H1 (cell line): ENCODE measurements at regions not wholly inside any gene's neighbourhood (a gene's known extent, or its start where the extent isn't known, plus 50 kb on each side); places are given as distances from the start of the nearest gene placed in this dataset.

Experiments used
- CTCF ChIA-PET: fragments of 300-600 bp; sonication (Branson Sonifier 250); formaldehyde crosslinking; loops from one replicate; lab custom pipeline; 2021; ENCODE audit not compliant: partially characterized antibody; lab: Charles Lee
- POLR2A ChIA-PET: fragments of 300-600 bp; sonication (Branson Sonifier 250); formaldehyde crosslinking; loops from one replicate; lab custom pipeline; 2021; ENCODE audit warnings: inconsistent platforms; ENCODE audit not compliant: partially characterized antibody; lab: Charles Lee
- DNase-seq, 2 experiments: peaks; one replicate each; pipeline versions ENCODE4 v3.0.0 to v3.0.0-alpha.2; 2010 to 2022; ENCODE audit warnings: low spot score in 2 of 2, low read depth in 1 of 2, mixed read lengths in 1 of 2
- FAIRE-seq: peaks from 2 replicates; lab custom pipeline; 2011; peaks lifted over from hg19 to GRCh38; lab: Jason Lieb, UNC
- H2AFZ ChIP-seq: 2 replicates; pipeline ENCODE4 v1.8.1; 2012; ENCODE audit warnings: low read length, inconsistent platforms
- H2AK5ac ChIP-seq: 2 replicates; pipeline ENCODE4 v1.6.1; 2013; ENCODE audit warnings: low read depth, low read length
- H2BK120ac ChIP-seq: replicated peaks from 2 replicates; pipeline ENCODE3; 2013; ENCODE audit warnings: low read depth, low read length, inconsistent platforms
- H2BK12ac ChIP-seq: 2 replicates; pipeline ENCODE4 v1.6.1; 2013; ENCODE audit warnings: low read depth, low read length
- H2BK15ac ChIP-seq: 2 replicates; pipeline ENCODE4 v1.6.1; 2013; ENCODE audit warnings: low read length
- H2BK20ac ChIP-seq: 2 replicates; pipeline ENCODE4 v1.6.1; 2013; ENCODE audit warnings: low read length
- H2BK5ac ChIP-seq: 2 replicates; pipeline ENCODE4 v1.6.1; 2013; ENCODE audit warnings: low read depth, low read length
- H3K14ac ChIP-seq: 2 replicates; pipeline ENCODE4 v1.6.1; 2013; ENCODE audit warnings: inconsistent platforms; ENCODE audit not compliant: insufficient read length
- H3K18ac ChIP-seq: 2 replicates; pipeline ENCODE4 v1.6.1; 2013; ENCODE audit warnings: low read length; ENCODE audit errors: extremely low read depth
- H3K23ac ChIP-seq: 2 replicates; pipeline ENCODE4 v1.6.1; 2013; ENCODE audit warnings: inconsistent platforms; ENCODE audit not compliant: insufficient read length
- H3K23me2 ChIP-seq: 2 replicates; pipeline ENCODE4 v1.6.1; 2013; ENCODE audit warnings: low read depth, low read length
- H3K27ac ChIP-seq: 2 replicates; pipeline ENCODE4 v1.6.1; 2011; ENCODE audit warnings: low read depth, low read length, inconsistent platforms
- H3K27me3 ChIP-seq, 4 experiments: replicated peaks in 1 of 4; 1 replicate in 1 of 4; 2 replicates in 3 of 4; pipeline versions ENCODE4 v1.6.1 to v1.8.1; 2011 to 2013; ENCODE audit warnings: low read length in 3 of 4, mild to moderate bottlenecking in 3 of 4, inconsistent platforms in 2 of 4, mixed read lengths in 2 of 4, moderate library complexity in 1 of 4; ENCODE audit not compliant: control insufficient read depth in 3 of 4, insufficient read depth in 3 of 4; ENCODE audit errors: extremely low read depth in 1 of 4
- H3K36me3 ChIP-seq, 4 experiments: 2 replicates each; pipeline versions ENCODE4 v1.6.1 to v1.8.1; 2011 to 2013; ENCODE audit warnings: mild to moderate bottlenecking in 4 of 4, low read length in 3 of 4, moderate library complexity in 2 of 4, control low read depth in 1 of 4, inconsistent platforms in 1 of 4; ENCODE audit not compliant: insufficient read depth in 4 of 4, control insufficient read depth in 2 of 4
- H3K4ac ChIP-seq: replicated peaks from 2 replicates; pipeline ENCODE3; 2013; ENCODE audit warnings: low read length, low read depth, mixed read lengths, inconsistent platforms; ENCODE audit not compliant: insufficient read length
- H3K4me1 ChIP-seq, 4 experiments: replicated peaks in 1 of 4; 1 replicate in 1 of 4; 2 replicates in 3 of 4; pipeline versions ENCODE4 v1.6.1 to v1.8.1; 2011 to 2013; ENCODE audit warnings: low read length in 3 of 4, inconsistent platforms in 2 of 4, mixed read lengths in 1 of 4; ENCODE audit not compliant: insufficient read depth in 4 of 4, control insufficient read depth in 3 of 4
- H3K4me2 ChIP-seq, 2 experiments: 2 replicates each; pipeline versions ENCODE4 v1.6.1 to v1.8.1; 2011 to 2013; ENCODE audit warnings: low read depth in 2 of 2, low read length in 2 of 2, control low read depth in 1 of 2, inconsistent platforms in 1 of 2, mild to moderate bottlenecking in 1 of 2; ENCODE audit not compliant: insufficient read depth in 1 of 2
- H3K4me3 ChIP-seq, 4 experiments: fragments of 200-600, 300-600 bp in 1 of 4; sonication (generic), shearing (Covaris generic), sonication (Bioruptor Twin) in 1 of 4; 2 replicates each; pipeline versions ENCODE4 v1.5.1 to v1.8.1; 2011 to 2016; ENCODE audit warnings: low read length in 4 of 4, low read depth in 3 of 4, control low read depth in 2 of 4, inconsistent platforms in 2 of 4, mild to moderate bottlenecking in 2 of 4, mixed read lengths in 1 of 4, moderate library complexity in 1 of 4; ENCODE audit not compliant: insufficient read depth in 2 of 4; ENCODE audit errors: extremely low read depth in 1 of 4
- H3K56ac ChIP-seq: replicated peaks from 2 replicates; pipeline ENCODE3; 2013; ENCODE audit warnings: low read depth, mild to moderate bottlenecking, mixed read lengths, low read length, inconsistent platforms; ENCODE audit not compliant: insufficient read length
- H3K79me1 ChIP-seq: 2 replicates; pipeline ENCODE4 v1.6.1; 2013; ENCODE audit warnings: low read depth, low read length, control low read depth
- H3K79me2 ChIP-seq, 2 experiments: 2 replicates each; pipeline versions ENCODE4 v1.6.1 to v1.8.1; 2012 to 2013; ENCODE audit warnings: low read length in 2 of 2, mild to moderate bottlenecking in 2 of 2, inconsistent platforms in 1 of 2; ENCODE audit not compliant: insufficient read depth in 2 of 2, control insufficient read depth in 1 of 2
- H3K9ac ChIP-seq, 4 experiments: replicated peaks in 1 of 4; 1 replicate in 1 of 4; 2 replicates in 3 of 4; pipeline versions ENCODE4 v1.6.1 to v1.8.1; 2011 to 2013; ENCODE audit warnings: low read depth in 3 of 4, low read length in 3 of 4, control low read depth in 2 of 4, mild to moderate bottlenecking in 2 of 4, moderate library complexity in 2 of 4, inconsistent platforms in 1 of 4; ENCODE audit errors: extremely low read depth in 1 of 4
- H3K9me3 ChIP-seq, 2 experiments: 2 replicates each; pipeline versions ENCODE4 v1.6.1 to v1.8.1; 2012 to 2013; ENCODE audit warnings: mild to moderate bottlenecking in 2 of 2, moderate library complexity in 2 of 2, control low read depth in 1 of 2, inconsistent platforms in 1 of 2, low read depth in 1 of 2, low read length in 1 of 2, mixed read lengths in 1 of 2; ENCODE audit not compliant: insufficient read depth in 2 of 2
- H4K20me1 ChIP-seq, 2 experiments: replicated peaks in 1 of 2; 2 replicates each; pipeline versions ENCODE3 to v1.8.1; 2011 to 2013; ENCODE audit warnings: inconsistent platforms in 2 of 2, low read length in 2 of 2, mild to moderate bottlenecking in 1 of 2; ENCODE audit not compliant: insufficient read depth in 2 of 2, control insufficient read depth in 1 of 2
- H4K5ac ChIP-seq: 2 replicates; pipeline ENCODE4 v1.6.1; 2013; ENCODE audit warnings: low read length, low read depth, mixed read lengths, inconsistent platforms; ENCODE audit not compliant: insufficient read length
- H4K8ac ChIP-seq: 2 replicates; pipeline ENCODE4 v1.8.0; 2013; ENCODE audit warnings: mild to moderate bottlenecking, moderate library complexity, low read length, inconsistent platforms; ENCODE audit not compliant: insufficient read depth; ENCODE audit errors: extremely low read depth
- H4K91ac ChIP-seq: replicated peaks from 2 replicates; pipeline ENCODE3; 2013; ENCODE audit warnings: low read length, mixed read lengths, inconsistent platforms; ENCODE audit not compliant: insufficient read length
- E2F6 ChIP-seq: IDR thresholded peaks from 2 replicates; pipeline ENCODE4 v1.6.1; 2012; ENCODE audit warnings: inconsistent platforms
- KDM4A ChIP-seq: IDR thresholded peaks from one replicate; pipeline ENCODE4 v1.7.1; 2012; ENCODE audit warnings: low read depth, mild to moderate bottlenecking, moderate library complexity, low read length, inconsistent platforms; ENCODE audit not compliant: severe bottlenecking
- KDM5A ChIP-seq: fragments of 200-600 bp; IDR thresholded peaks from 2 replicates; pipeline ENCODE4 v1.7.1; 2012; ENCODE audit warnings: mild to moderate bottlenecking, low read length, inconsistent platforms, mixed read lengths
- NANOG ChIP-seq: IDR thresholded peaks from 2 replicates; pipeline ENCODE4 v1.6.1; 2011; ENCODE audit warnings: low read length, low read depth, mild to moderate bottlenecking, inconsistent platforms; ENCODE audit not compliant: insufficient read depth, poor library complexity, severe bottlenecking
- POLR2AphosphoS5 ChIP-seq: IDR thresholded peaks from 2 replicates; pipeline ENCODE4 v1.6.1; 2011; ENCODE audit warnings: low read depth, low read length
- RNF2 ChIP-seq: fragments of 200-900, 300-1000 bp; sonication (generic); IDR thresholded peaks from 2 replicates; pipeline ENCODE4 v1.7.1; 2016; ENCODE audit warnings: borderline replicate concordance, low read depth, mild to moderate bottlenecking, antibody characterized with exemption, low read length; ENCODE audit not compliant: poor library complexity, severe bottlenecking; ENCODE audit errors: missing control alignments
- SP1 ChIP-seq: IDR thresholded peaks from 2 replicates; pipeline ENCODE4 v1.6.1; 2011; ENCODE audit warnings: low read depth, low read length
- ZNF274 ChIP-seq: IDR thresholded peaks from 2 replicates; pipeline ENCODE4 v1.7.0; 2012; ENCODE audit warnings: low read length, borderline replicate concordance; ENCODE audit errors: extremely low read depth
- WGBS, 2 experiments: shearing (Covaris generic) in 1 of 2; methylation state at CpG; one replicate each; pipeline versions ENCODE4 v1.1.6 to v1.1.7; 2013 to 2015; ENCODE audit warnings: low lambda C conversion rate in 2 of 2, mixed read lengths in 2 of 2, inconsistent platforms in 1 of 2, low coverage in 1 of 2, missing lambda C conversion rate in 1 of 2; ENCODE audit not compliant: insufficient replicate concordance in 2 of 2, insufficient coverage in 1 of 2, insufficient read length in 1 of 2; ENCODE audit errors: extremely low coverage in 1 of 2, missing lambda C conversion rate in 1 of 2; 5-methylcytosine and 5-hydroxymethylcytosine counted together
- TF ChIP-seq, protein P1 (sequence below): IDR thresholded peaks from 2 replicates; pipeline ENCODE4 v1.6.1; 2012; ENCODE audit warnings: inconsistent platforms

- ChIA-PET POLR2A (interaction anchor here (1.3 kb wide), 1 partner anchor 8 kb away, joined by 3 read pairs; no protein-coding TSS in a partner anchor), CTCF (no interaction called here)
- no peak for DNase-seq
- no peak overlapping the region for H3K4ac ChIP-seq
- no peaks in the 10 kb centered on the region for H3K79me1 ChIP-seq
- no peaks in the 10 kb centered on the region; a peak in 1 of 8 replicates for H3K36me3 ChIP-seq
- no peak overlapping the region for H3K56ac ChIP-seq
- H3K23me2 ChIP-seq: no peaks in the 10 kb centered on the region
- H3K27me3 ChIP-seq: no peaks in the 10 kb centered on the region
- no peak overlapping the region for H2BK15ac ChIP-seq
- no peaks in the 10 kb centered on the region for H3K4me1 ChIP-seq
- H3K4me2 ChIP-seq: no peak overlapping the region
- no peak overlapping the region for H2AK5ac ChIP-seq
- no peaks in the 10 kb centered on the region for H3K79me2 ChIP-seq
- H3K14ac ChIP-seq: no peak overlapping the region
- H3K9me3 ChIP-seq: peaks cover 2 to 8% of the 10 kb centered on the region in 2 experiments; a peak in 3 of 4 replicates
- H4K8ac ChIP-seq: no peak overlapping the region
- H2BK20ac ChIP-seq: no peak overlapping the region
- H4K5ac ChIP-seq: no peak overlapping the region
- H3K23ac ChIP-seq: no peak overlapping the region
- WGBS, 2 experiments: 78% methylated on average over 4 of the region's 4 CpGs; no CpG with 5 or more reads in 1 of the 2 experiments
- H2BK12ac ChIP-seq: no peak overlapping the region
- no peak overlapping the region for H2BK120ac ChIP-seq
- H4K91ac ChIP-seq: no peak overlapping the region
- no peak for FAIRE-seq
- H2AFZ ChIP-seq: peak overlapping the region; percentile 16; the same call in 1 of the 2 replicates
- H3K9ac ChIP-seq: no peak overlapping the region
- no peak overlapping the region for H3K18ac ChIP-seq
- no peak for TF ChIP-seq NANOG
- TF ChIP-seq POLR2AphosphoS5: no peak
- no peak for TF ChIP-seq RNF2
- TF ChIP-seq, protein P1, sequence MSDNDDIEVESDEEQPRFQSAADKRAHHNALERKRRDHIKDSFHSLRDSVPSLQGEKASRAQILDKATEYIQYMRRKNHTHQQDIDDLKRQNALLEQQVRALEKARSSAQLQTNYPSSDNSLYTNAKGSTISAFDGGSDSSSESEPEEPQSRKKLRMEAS: no peak
- TF ChIP-seq KDM4A: no peak
- TF ChIP-seq SP1: no peak
- TF ChIP-seq ZNF274: no peak
- no peak for TF ChIP-seq KDM5A
- TF ChIP-seq E2F6: no peak
- H3K27ac ChIP-seq: no peak overlapping the region
- H4K20me1 ChIP-seq: no peaks in the 10 kb centered on the region
- H2BK5ac ChIP-seq: no peak overlapping the region
- H3K4me3 ChIP-seq: no peak overlapping the region
These were observed 334.8 kb upstream of the FAR2 start for GRCh38 chr12:28814246-28814645.
